ENCODE measurements at regions not wholly inside any gene's neighbourhood (a gene's known extent, or its start where the extent isn't known, plus 50 kb on each side); places are given as distances from the start of the nearest gene placed in this dataset.

GRCh38 chr7:49112647-49113046 lies 188.3 kb downstream of the CDC14C start:
- Histone ChIP-seq H3K4me3 (ENCODE audit: low read length) (no peak overlapping the region), H3K36me3 (ENCODE audit: control insufficient read depth, insufficient read depth, low read length) (no peaks in the 10 kb centered on the region), H3K27ac (ENCODE audit: low read depth, low read length) (no peak overlapping the region), H3K9me3 (ENCODE audit: control insufficient read depth, low read length) (peaks cover 15% of the 10 kb centered on the region), H3K4me1 (ENCODE audit: control insufficient read depth, insufficient read depth, low read length) (no peaks in the 10 kb centered on the region), H3K9ac (ENCODE audit: extremely low read depth, low read length, poor library complexity, severe bottlenecking) (no peak overlapping the region), H3K27me3 (ENCODE audit: control insufficient read depth, insufficient read depth, low read length, poor library complexity, severe bottlenecking) (no peaks in the 10 kb centered on the region)
- DNase-seq = no peak
- no peaks in the 10 kb centered on the region for H3K27me3 Mint-ChIP-seq (ENCODE audit: insufficient read depth)
- no peak for TF ChIP-seq CTCF (conservative IDR thresholded peaks at IDR 0.05)
- H3K4me3 Mint-ChIP-seq = no peak overlapping the region
- H3K27ac Mint-ChIP-seq = no peak overlapping the region
- H3K36me3 Mint-ChIP-seq (ENCODE audit: low read depth) = peaks cover 2% of the 10 kb centered on the region
- peaks cover 23% of the 10 kb centered on the region for H3K9me3 Mint-ChIP-seq
- 95 to 96% methylated on average over 4 to 5 of the region's 5 CpGs for WGBS, 2 experiments (ENCODE audit: insufficient coverage in 1 of 2, insufficient read length in 1 of 2)
- H3K4me1 Mint-ChIP-seq = no peaks in the 10 kb centered on the region

- no peak overlapping the region for H3K27ac Mint-ChIP-seq
- peaks cover 3% of the 10 kb centered on the region for H3K9me3 Mint-ChIP-seq
- H3K4me1 Mint-ChIP-seq = no peaks in the 10 kb centered on the region
- no peaks in the 10 kb centered on the region for H3K9me3 ChIP-seq (ENCODE audit: control insufficient read depth, low read length)
- TF ChIP-seq CTCF (conservative IDR thresholded peaks at IDR 0.05) = no peak
- WGBS, 2 experiments (ENCODE audit: insufficient coverage in 1 of 2, insufficient read length in 1 of 2) = 90 to 93% methylated on average over 2 of the region's 2 CpGs
- no peaks in the 10 kb centered on the region for H3K36me3 ChIP-seq (ENCODE audit: control insufficient read depth, insufficient read depth, low read length)
- no peak overlapping the region for H3K4me3 ChIP-seq (ENCODE audit: low read length)
- H3K27ac ChIP-seq (ENCODE audit: low read depth, low read length) = no peak overlapping the region
- no peak for DNase-seq
- no peaks in the 10 kb centered on the region for H3K4me1 ChIP-seq (ENCODE audit: control insufficient read depth, insufficient read depth, low read length)
- H3K9ac ChIP-seq (ENCODE audit: extremely low read depth, low read length, poor library complexity, severe bottlenecking) = no peak overlapping the region
- no peaks in the 10 kb centered on the region for H3K36me3 Mint-ChIP-seq (ENCODE audit: low read depth)
- H3K4me3 Mint-ChIP-seq = no peak overlapping the region
- no peaks in the 10 kb centered on the region for H3K27me3 Mint-ChIP-seq (ENCODE audit: insufficient read depth)
- no peaks in the 10 kb centered on the region for H3K27me3 ChIP-seq (ENCODE audit: control insufficient read depth, insufficient read depth, low read length, poor library complexity, severe bottlenecking)
Observed at GRCh38 chr7:49119706-49120105, 195.4 kb downstream of the CDC14C start.

- Histone ChIP-seq H3K4me3 (ENCODE audit: low read length) (no peak overlapping the region), H3K9me3 (ENCODE audit: control insufficient read depth, low read length) (no peaks in the 10 kb centered on the region), H3K36me3 (ENCODE audit: control insufficient read depth, insufficient read depth, low read length) (no peaks in the 10 kb centered on the region), H3K27me3 (ENCODE audit: control insufficient read depth, insufficient read depth, low read length, poor library complexity, severe bottlenecking) (no peaks in the 10 kb centered on the region), H3K4me1 (ENCODE audit: control insufficient read depth, insufficient read depth, low read length) (no peaks in the 10 kb centered on the region), H3K9ac (ENCODE audit: extremely low read depth, low read length, poor library complexity, severe bottlenecking) (no peak overlapping the region), H3K27ac (ENCODE audit: low read depth, low read length) (no peak overlapping the region)
- H3K4me1 Mint-ChIP-seq = peaks cover 5% of the 10 kb centered on the region
- no peaks in the 10 kb centered on the region for H3K9me3 Mint-ChIP-seq
- no peak for DNase-seq
- 85 to 97% methylated on average over 3 of the region's 3 CpGs for WGBS, 2 experiments (ENCODE audit: insufficient coverage in 1 of 2, insufficient read length in 1 of 2)
- H3K27ac Mint-ChIP-seq = no peak overlapping the region
- no peak overlapping the region for H3K4me3 Mint-ChIP-seq
- no peak for TF ChIP-seq CTCF (conservative IDR thresholded peaks at IDR 0.05)
- no peaks in the 10 kb centered on the region for H3K36me3 Mint-ChIP-seq (ENCODE audit: low read depth)
- no peaks in the 10 kb centered on the region for H3K27me3 Mint-ChIP-seq (ENCODE audit: insufficient read depth)
Observed at GRCh38 chr7:49125246-49125645, 200.9 kb downstream of the CDC14C start.
